ENCODE measurements at regions not wholly inside any gene's neighbourhood (a gene's known extent, or its start where the extent isn't known, plus 50 kb on each side); places are given as distances from the start of the nearest gene placed in this dataset.

GRCh38 chr7:48718731-48719378 lies 205.5 kb upstream of the CDC14C start:
- H3K27me3 ChIP-seq (ENCODE audit: control insufficient read depth, insufficient read depth, low read length), result no peaks in the 10 kb centered on the region
- CTCF ChIA-PET, result no interaction called here
- BruUV-seq (replicated peaks), result no TSS peak
- in situ Hi-C loops (cut with HindIII; ENCODE audit: low pct_unique_long_range_greater_than_20kb, low sequenced_read_pairs) (no loop called here), intact Hi-C loops (cut with micrococcal nuclease; ENCODE audit: unreplicated experiment) (no loop called here)
- H3K36me3 ChIP-seq (ENCODE audit: control insufficient read depth, insufficient read depth, low read length), result no peaks in the 10 kb centered on the region
- no peak for TF ChIP-seq TCF7L2 (IDR thresholded peaks at IDR 0.05; ENCODE audit: low read depth, low read length)
- no peak for TF ChIP-seq POLR2AphosphoS5 (IDR thresholded peaks at IDR 0.05; ENCODE audit: low read depth, low read length)
- no peak for TF ChIP-seq SIN3A (IDR thresholded peaks at IDR 0.05; ENCODE audit: borderline replicate concordance, insufficient read depth, low read depth, low read length)
- TF ChIP-seq, protein P1, sequence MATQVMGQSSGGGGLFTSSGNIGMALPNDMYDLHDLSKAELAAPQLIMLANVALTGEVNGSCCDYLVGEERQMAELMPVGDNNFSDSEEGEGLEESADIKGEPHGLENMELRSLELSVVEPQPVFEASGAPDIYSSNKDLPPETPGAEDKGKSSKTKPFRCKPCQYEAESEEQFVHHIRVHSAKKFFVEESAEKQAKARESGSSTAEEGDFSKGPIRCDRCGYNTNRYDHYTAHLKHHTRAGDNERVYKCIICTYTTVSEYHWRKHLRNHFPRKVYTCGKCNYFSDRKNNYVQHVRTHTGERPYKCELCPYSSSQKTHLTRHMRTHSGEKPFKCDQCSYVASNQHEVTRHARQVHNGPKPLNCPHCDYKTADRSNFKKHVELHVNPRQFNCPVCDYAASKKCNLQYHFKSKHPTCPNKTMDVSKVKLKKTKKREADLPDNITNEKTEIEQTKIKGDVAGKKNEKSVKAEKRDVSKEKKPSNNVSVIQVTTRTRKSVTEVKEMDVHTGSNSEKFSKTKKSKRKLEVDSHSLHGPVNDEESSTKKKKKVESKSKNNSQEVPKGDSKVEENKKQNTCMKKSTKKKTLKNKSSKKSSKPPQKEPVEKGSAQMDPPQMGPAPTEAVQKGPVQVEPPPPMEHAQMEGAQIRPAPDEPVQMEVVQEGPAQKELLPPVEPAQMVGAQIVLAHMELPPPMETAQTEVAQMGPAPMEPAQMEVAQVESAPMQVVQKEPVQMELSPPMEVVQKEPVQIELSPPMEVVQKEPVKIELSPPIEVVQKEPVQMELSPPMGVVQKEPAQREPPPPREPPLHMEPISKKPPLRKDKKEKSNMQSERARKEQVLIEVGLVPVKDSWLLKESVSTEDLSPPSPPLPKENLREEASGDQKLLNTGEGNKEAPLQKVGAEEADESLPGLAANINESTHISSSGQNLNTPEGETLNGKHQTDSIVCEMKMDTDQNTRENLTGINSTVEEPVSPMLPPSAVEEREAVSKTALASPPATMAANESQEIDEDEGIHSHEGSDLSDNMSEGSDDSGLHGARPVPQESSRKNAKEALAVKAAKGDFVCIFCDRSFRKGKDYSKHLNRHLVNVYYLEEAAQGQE (IDR thresholded peaks at IDR 0.05; ENCODE audit: insufficient read depth in 1 of 2, low read depth in 2 of 2, low read length in 1 of 2), result no peak
- TF ChIP-seq, protein P2, sequence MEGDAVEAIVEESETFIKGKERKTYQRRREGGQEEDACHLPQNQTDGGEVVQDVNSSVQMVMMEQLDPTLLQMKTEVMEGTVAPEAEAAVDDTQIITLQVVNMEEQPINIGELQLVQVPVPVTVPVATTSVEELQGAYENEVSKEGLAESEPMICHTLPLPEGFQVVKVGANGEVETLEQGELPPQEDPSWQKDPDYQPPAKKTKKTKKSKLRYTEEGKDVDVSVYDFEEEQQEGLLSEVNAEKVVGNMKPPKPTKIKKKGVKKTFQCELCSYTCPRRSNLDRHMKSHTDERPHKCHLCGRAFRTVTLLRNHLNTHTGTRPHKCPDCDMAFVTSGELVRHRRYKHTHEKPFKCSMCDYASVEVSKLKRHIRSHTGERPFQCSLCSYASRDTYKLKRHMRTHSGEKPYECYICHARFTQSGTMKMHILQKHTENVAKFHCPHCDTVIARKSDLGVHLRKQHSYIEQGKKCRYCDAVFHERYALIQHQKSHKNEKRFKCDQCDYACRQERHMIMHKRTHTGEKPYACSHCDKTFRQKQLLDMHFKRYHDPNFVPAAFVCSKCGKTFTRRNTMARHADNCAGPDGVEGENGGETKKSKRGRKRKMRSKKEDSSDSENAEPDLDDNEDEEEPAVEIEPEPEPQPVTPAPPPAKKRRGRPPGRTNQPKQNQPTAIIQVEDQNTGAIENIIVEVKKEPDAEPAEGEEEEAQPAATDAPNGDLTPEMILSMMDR (IDR thresholded peaks at IDR 0.05), result no peak
- ATAC-seq, result no peak
- no peak overlapping the region for H3K4me3 ChIP-seq (ENCODE audit: low read depth in 2 of 2, low read length in 2 of 2)
- no peaks in the 10 kb centered on the region for H3K9me3 ChIP-seq (ENCODE audit: control insufficient read depth, insufficient read depth, low read depth, low read length)
- H3K4me1 ChIP-seq (ENCODE audit: control insufficient read depth, insufficient read depth, low read length), result no peaks in the 10 kb centered on the region
- DNase-seq (ENCODE audit: low read depth, low spot score), result no peak
- POLR2A ChIA-PET, result interaction anchor here (0.7 kb wide), 1 partner anchor 645 kb away, joined by 6 read pairs; no protein-coding TSS in a partner anchor
- H3K27ac ChIP-seq (ENCODE audit: low read length), result no peak overlapping the region

- ATAC-seq (no peak), DNase-seq (ENCODE audit: low read depth, low spot score) (no peak)
- Histone ChIP-seq H3K9me3 (ENCODE audit: control insufficient read depth, insufficient read depth, low read depth, low read length) (no peaks in the 10 kb centered on the region), H3K27ac (ENCODE audit: low read length) (no peak overlapping the region), H3K4me1 (ENCODE audit: control insufficient read depth, insufficient read depth, low read length) (no peaks in the 10 kb centered on the region), H3K36me3 (ENCODE audit: control insufficient read depth, insufficient read depth, low read length) (no peaks in the 10 kb centered on the region), H3K4me3 (ENCODE audit: low read depth in 2 of 2, low read length in 2 of 2) (no peak overlapping the region), H3K27me3 (ENCODE audit: control insufficient read depth, insufficient read depth, low read length) (no peaks in the 10 kb centered on the region)
- ChIA-PET POLR2A (no interaction called here), CTCF (no interaction called here)
- in situ Hi-C loops (cut with HindIII; ENCODE audit: low pct_unique_long_range_greater_than_20kb, low sequenced_read_pairs), result no loop called here
- intact Hi-C loops (cut with micrococcal nuclease; ENCODE audit: unreplicated experiment), result no loop called here
- TF ChIP-seq, protein P1 (IDR thresholded peaks at IDR 0.05; ENCODE audit: insufficient read depth in 1 of 2, low read depth in 2 of 2, low read length in 1 of 2), result no peak
- TF ChIP-seq, protein P2 (IDR thresholded peaks at IDR 0.05), result no peak
- TF ChIP-seq POLR2AphosphoS5 (IDR thresholded peaks at IDR 0.05; ENCODE audit: low read depth, low read length) (no peak), SIN3A (IDR thresholded peaks at IDR 0.05; ENCODE audit: borderline replicate concordance, insufficient read depth, low read depth, low read length) (no peak), TCF7L2 (IDR thresholded peaks at IDR 0.05; ENCODE audit: low read depth, low read length) (no peak)
- BruUV-seq (replicated peaks), result no TSS peak
Measured at GRCh38 chr7:48728799-48729198, 195.5 kb upstream of the CDC14C start.

All from Panc1 (cell line).